ENCODE measurements at regions not wholly inside any gene's neighbourhood (a gene's known extent, or its start where the extent isn't known, plus 50 kb on each side); places are given as distances from the start of the nearest gene placed in this dataset.

- TF ChIP-seq, protein P1, sequence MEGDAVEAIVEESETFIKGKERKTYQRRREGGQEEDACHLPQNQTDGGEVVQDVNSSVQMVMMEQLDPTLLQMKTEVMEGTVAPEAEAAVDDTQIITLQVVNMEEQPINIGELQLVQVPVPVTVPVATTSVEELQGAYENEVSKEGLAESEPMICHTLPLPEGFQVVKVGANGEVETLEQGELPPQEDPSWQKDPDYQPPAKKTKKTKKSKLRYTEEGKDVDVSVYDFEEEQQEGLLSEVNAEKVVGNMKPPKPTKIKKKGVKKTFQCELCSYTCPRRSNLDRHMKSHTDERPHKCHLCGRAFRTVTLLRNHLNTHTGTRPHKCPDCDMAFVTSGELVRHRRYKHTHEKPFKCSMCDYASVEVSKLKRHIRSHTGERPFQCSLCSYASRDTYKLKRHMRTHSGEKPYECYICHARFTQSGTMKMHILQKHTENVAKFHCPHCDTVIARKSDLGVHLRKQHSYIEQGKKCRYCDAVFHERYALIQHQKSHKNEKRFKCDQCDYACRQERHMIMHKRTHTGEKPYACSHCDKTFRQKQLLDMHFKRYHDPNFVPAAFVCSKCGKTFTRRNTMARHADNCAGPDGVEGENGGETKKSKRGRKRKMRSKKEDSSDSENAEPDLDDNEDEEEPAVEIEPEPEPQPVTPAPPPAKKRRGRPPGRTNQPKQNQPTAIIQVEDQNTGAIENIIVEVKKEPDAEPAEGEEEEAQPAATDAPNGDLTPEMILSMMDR (IDR thresholded peaks at IDR 0.05; ENCODE audit: control extremely low read depth in 1 of 3, insufficient read depth in 1 of 3, low read depth in 1 of 3, low read length in 3 of 3): no peak
- TF ChIP-seq ZNF274 (IDR thresholded peaks at IDR 0.05; ENCODE audit: borderline replicate concordance, extremely low read depth, low read length): no peak
- TF ChIP-seq CHD2 (IDR thresholded peaks at IDR 0.05; ENCODE audit: low read length): no peak
- no peak for TF ChIP-seq SAP30 (IDR thresholded peaks at IDR 0.05; ENCODE audit: insufficient read depth, insufficient replicate concordance, low read length)
- TF ChIP-seq CBX8 (IDR thresholded peaks at IDR 0.05; ENCODE audit: borderline replicate concordance, low read depth, low read length): no peak
- no peak for TF ChIP-seq EZH2 (IDR thresholded peaks at IDR 0.05; ENCODE audit: low read depth, low read length, severe bottlenecking)
- no peak for TF ChIP-seq TAF1 (IDR thresholded peaks at IDR 0.05; ENCODE audit: low read depth, low read length)
- no peak for TF ChIP-seq POLR2A (IDR thresholded peaks at IDR 0.05; ENCODE audit: control extremely low read depth in 1 of 2, low read depth in 2 of 2, low read length in 2 of 2)
- no peak for TF ChIP-seq BRCA1 (IDR thresholded peaks at IDR 0.05; ENCODE audit: low read depth, low read length)
- TF ChIP-seq MAX (IDR thresholded peaks at IDR 0.05): no peak
- TF ChIP-seq PHF8 (conservative IDR thresholded peaks at IDR 0.05; ENCODE audit: low read depth, low read length): no peak
- TF ChIP-seq TAF7 (optimal IDR thresholded peaks at IDR 0.05; ENCODE audit: borderline replicate concordance, low read depth, low read length): no peak
Measured at GRCh38 chr6:147710890-147711289, 202.4 kb downstream of the SAMD5 start.

Measured in H1 (cell line).